Forelimb muscle (tissue), 1 donor: ENCODE measurements at regions not wholly inside any gene's neighbourhood (a gene's known extent, or its start where the extent isn't known, plus 50 kb on each side); places are given as distances from the start of the nearest gene placed in this dataset.

Source experiments
- DNase-seq: peaks from one replicate; pipeline ENCODE4 v3.0.0-alpha.2; 2013; ENCODE audit warnings: low read depth

DNA sequence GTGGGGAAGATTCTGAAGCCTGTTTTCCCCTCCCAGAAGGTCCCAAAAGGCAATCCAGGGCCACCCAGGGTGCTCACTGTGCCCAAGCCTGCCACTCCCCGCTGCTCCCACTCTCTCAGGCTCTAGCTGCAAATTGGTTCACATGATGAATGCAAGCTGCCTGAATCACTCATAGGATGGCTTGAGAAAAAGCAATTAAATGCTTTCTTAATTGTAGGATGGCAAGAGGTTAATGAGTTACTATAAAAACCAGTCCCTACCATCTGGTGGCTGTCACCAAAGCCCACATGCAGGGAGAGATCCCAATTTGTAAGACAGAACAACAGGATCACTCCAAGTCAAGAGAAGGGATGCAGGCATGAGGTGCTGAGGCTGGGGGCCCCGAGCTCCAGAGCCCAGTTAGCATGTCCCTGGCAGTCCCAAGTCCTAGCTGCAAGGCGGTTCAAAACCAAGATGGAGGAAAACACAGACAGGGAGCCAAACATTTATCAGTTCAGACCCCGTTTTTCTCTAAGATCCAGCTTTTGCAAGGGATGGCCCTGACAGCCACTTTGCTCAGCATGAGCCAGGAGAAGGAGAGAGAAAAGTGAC is 207.1 kb downstream of the UACA start:
- DNase-seq = no peak

DNA sequence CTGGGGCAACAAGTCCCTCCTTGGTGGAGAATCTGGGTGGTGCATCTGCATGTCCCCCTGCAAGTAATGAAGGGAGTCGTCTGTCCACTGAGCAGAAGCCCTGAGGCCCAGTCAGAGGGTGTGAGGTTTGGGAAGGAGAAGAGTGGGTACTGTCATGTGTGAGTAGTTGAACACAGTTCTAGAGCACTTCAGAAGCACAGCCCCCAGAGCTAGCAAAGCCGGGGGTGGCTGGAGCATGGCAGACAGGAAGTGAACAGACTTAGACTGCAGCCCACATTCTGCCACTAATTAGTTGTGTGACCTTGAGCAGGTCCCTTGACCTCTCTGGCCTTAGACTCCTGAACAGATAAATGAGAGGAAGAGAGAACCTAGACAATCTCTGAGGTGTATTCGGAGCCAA is 207.6 kb downstream of the UACA start:
- DNase-seq = no peak

DNA sequence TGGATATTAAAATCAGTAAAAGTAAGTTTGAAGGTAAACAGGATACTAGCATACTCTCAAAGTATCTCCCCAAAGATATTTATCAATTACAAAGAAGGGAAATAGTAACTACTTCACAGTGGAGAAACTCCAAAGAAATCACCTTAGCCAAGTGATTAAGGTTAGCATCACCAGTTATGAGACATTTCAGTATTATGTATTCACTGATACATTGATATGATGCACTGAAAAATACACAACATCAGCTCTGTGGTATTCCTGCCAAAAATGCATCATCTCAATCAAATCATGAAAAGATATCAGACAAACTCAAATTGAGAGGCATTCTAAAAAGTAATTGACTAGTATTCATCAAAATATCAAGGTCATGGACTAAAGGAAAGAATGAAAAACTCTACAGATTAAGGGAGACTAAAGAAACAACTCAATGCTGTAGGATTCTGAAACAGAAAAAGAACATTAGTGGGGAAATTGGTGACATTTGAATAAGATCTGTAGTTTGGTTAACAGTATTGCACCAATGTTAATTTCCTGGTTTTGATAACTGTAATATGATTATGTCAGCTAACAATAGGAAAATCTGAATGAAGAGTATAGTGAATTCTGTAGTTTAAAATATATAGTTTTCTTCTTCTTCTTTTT is 215.4 kb downstream of the UACA start:
- no peak for DNase-seq

DNA sequence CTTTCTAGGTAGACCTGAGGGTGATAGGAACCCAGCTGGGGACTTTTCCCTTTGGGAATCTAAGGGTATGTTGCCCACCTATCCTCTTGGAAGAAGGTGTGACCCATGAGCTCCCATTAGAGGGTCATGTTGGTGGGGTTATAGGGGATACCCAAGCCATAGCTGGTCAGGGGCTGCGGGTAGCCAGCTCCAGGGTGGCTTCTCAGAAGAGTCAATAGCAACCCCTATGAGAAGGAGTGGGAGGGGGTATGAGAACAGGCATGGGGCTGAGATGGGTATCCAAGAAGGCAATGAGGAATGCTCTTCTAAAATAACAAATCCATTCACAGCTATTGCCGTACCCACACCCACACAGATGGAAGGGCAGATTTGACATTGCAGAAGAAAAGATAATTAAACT is 217.8 kb downstream of the UACA start:
- no peak for DNase-seq

DNA sequence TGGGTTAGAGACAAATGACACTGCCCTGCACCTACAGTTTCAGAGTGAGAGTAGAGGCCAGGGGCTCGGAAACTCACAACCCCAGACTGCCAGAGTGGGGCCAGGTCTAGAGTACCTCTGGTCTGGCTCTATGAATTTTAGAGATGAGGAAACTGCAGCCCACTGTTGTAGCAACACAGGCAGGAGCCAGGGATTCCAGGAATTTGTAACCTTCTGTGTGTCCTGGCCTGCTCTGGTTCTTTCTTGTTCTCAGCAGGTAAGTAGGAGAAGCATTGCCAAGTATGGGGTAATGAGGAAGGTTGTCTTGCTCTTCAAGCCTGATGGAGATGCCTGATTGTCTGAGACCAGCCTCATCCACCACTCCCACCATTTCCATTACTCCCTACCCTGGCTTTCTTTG is 221.8 kb downstream of the UACA start:
- no peak for DNase-seq

DNA sequence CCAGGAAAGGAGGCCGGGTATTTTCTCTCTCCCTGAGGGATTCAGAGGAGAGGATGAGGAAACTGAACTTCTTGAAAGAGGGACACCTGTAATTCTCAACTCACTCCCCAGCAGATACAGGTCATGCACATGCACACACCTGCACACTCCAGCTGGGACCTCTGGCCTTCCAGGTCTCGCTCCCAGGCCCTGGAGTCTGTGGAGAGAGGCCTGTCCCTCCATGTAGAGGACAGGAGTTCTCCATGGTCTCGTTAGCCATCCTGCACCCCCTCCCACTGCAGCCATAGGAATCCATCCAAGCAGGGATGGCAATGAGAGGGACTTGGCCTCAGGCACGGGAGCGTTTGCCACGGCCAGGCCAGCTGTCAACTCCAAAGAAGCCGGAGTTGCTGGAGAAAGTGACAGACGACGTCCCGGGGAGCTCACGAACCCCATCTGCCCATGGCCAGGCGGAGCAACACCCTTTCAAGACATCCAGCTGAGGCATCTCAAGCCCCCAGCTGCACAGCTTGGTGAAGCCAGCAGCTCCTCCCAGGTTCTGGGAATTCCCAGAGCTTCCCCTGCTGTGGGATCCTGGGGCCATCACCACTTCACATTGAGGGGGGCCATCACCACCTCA is 223.3 kb downstream of the UACA start:
- DNase-seq = no peak

DNA sequence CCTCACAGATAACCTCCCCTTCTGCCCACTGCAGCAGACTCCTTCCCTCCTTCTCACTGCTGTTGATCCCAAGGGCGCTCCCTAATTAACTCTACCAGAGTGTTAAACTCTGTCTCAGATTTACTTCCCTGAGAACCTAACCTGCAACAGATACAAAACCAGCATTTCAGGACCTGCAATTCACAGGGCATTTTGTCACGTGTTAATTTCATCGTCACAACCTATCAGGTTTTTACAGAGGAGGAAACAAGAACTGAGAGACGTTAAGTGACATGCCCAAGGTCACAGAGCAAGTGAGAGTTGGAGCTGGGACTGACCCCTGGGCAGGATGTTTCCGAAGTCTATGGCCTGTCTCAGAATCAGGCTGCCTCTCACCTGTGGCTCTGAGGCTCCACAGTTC is 223.9 kb downstream of the UACA start:
- DNase-seq = no peak

DNA sequence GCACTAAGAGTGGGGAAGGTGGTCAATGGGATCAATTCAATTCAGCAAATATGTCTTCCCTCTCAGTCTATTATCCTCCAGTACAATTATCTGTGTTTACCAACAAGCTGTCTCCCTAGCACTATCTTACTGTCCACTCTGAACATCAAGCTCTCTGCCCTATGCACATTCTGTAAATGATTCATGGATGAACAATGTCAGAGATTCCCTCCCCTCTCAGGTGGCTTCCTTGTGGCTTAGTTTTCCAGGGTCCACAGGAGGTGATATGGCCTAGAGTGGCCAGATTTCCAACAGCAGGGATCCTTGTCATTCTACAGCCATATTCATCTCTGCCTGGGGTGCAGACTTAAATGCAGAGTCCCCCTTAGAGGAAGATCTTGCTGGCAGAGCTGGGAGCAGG is 225.1 kb downstream of the UACA start:
- no peak for DNase-seq

DNA sequence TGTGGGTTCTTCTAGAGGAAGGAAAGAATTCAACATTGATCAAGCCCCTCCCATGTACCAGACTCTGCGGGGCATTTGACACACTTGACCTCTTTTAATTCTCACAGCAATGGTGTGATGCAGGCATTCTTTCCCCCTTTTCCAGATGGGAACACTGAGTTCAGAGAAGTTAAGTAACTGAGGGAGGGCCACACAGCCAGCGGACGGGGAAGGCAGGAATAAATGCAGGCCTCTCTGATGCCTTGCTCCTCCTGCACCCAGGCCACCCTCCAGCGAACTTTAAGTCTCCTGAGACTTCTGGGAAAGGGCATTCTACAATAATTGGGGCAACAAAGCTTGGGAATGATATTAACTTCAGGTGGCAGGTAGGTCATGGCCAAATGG is 227.4 kb downstream of the UACA start:
- no peak for DNase-seq

DNA sequence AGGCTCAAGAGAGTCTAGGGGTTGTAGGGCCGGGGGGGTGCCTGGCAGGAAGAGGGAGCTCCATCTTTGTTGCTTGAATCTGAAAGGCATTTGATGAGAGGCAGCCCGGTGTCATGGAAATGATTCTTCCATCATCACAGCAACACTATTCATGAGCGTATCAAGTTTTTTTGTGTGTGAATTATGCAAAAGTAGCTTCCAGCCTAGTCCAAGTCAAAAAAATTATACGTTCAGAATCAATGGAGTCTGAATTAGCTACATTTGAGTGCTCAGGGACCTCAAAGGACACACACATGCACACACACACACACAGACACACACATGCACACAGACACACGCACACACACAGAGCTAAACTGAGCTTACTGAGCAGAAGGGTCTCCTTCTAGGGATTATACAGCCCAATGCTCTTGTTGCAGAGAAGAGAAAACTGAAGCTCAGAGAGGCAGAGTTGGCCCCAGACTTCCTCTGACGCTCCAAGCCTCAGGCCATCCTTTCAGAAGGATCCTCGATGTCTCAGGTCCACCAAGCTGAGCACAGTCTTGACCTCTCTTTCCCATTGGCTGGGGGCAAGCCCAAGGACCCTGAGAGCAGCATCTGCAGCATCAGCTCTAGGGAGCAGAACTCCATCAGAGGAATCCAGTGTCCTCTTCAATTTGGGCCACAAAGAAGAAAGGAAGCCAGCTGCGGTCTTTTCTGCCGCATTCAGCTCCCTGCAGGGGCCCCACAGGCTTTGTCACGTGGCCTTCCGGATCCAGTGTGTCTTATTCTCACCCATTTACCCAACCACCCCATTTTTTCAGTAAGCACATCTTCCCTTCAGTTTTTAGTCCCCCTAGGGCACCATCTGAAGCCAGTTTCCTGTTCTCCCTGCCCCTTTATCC is 228.0 kb downstream of the UACA start:
- DNase-seq = no peak

DNA sequence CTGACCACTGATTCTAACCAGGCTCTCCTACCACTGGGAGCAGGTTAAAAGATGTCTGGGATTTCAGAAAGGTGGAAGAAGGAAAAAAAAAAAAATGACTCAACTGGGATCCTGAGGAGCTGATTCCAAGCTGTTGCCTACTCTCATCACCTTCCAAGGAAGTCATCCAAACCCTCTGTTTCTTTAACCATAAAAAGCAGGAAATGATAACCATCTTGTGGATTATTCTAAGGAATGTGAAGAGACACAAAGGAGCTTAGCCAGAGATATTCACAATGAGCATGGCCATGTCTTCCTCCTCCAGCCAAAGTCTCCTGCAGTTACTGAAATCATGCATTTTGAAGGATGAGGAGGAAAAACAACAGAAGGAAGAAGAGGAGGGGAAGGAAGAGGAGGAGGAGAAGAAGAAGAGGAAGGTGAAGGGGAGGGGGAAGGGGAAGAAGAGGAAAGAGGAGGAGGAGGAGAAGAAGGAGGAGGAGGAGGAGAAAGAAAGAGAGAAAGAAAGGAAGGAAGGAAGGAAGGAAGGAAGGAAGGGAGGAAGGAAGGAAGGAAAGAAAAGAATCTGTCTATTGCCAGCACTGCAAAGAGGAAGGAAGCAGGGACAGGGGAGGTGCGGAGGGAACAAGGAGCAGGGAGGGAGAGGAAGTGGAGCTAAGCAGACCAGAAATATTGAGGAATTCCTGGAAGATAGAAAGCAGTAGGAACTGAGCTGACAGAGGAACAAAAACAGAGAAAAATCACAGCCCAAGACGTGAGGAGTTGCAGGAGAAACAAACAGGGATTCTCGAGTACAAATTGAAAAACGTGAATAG is 229.2 kb downstream of the UACA start:
- DNase-seq = no peak

DNA sequence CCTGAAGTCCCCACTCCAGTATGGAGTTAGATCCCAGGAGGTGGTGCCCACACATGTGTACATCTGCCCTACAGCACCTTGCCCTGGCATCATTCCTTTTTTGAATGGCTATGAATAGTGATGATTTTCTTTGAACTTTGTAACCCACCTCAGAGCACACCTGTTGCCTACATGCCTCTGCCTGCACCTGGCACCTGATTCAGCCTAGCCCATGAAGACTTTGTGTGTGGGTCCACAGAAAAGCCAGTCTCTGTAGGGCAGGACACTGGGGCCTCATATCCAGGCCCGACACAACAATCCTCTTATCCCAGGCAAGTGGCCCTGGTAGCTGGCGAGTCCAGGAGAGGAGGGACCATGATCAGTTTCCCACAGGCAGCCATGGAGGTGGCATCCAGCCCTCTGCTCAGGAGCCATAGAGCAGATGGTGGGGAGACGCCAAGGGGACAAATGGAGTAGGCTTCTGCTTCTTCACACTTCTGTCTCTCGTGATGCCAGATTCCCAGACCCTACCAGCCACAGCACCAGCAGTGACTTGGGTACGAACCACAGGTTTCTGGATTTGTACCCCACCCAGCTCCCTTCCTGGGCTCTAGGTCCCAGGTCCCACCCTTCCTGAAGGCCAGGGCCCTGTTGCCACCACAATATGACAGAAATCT is 230.7 kb downstream of the UACA start:
- no peak for DNase-seq

DNA sequence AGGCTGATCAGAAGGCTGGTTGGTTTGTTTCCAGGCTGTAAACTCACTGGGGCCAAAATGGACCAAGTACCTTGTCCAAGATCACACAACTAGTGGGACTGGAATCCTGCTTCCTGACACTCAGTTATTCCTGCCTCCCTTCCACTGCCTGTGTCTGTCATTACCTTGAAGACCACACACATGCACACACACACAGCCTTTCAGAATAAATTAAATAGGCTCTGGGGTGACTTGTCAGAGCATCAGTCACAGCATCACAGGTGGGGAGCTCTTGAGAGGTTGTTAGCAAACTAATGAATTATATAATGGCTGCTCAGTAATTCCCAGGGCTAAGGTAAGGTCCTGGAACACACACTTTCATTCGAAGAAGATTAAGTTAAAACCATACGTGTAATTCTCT is 231.8 kb downstream of the UACA start:
- DNase-seq = no peak

DNA sequence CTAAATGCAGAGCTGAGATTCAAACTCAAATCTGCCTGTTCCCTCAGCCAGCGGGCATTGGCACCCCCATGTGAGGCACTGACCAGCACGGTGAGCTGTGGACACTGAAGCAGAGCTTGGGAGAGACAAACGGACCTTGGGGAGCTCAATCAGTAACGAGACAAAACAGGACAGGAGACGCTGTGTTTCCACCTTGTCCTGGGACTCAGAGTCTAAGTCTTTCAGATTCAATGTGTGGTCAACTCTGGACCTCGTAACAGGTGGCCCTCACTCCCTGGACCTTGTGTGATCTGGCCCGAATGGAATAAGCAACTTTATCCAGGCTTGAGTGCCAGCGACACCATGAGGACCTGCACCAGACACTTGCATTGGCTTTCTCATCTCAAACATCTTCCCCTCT is 232.5 kb downstream of the UACA start:
- no peak for DNase-seq

DNA sequence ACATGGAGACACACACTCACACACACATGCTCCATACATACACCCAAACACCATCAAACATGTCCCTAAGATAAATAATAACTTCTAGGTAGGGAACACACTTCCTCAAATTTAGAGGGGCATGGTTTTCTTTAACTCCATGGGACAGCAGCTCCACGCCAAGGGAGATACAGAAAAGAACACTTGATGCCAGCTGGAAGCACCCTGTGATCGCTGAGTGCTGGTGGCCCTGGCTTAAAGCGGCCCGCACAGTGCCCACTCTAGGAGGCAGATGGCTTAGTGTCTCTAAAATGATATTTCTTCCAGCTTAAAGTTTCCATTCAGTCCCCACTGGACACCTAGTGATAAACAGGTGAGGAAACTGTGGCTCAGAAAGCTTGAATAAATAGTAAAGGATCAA is 232.9 kb downstream of the UACA start:
- DNase-seq = no peak

DNA sequence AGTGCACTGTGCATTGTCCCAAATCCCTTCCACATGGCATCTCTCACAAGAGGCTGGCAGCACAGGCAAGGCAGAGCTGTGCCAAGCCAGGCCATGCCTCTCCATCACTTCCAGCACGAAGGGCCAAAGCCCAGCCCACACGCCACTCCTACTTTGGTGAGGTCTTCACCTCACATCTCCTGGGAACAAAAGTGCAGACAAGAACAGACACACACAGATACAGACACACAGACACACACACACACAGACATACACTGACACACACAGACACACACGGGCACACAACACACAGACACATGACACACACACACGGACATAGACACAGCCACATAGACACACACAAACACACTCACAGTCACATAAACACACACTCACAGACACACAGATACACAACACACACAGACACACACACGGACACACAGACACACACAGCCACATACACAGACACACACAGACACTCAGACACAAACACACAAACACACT is 233.3 kb downstream of the UACA start:
- no peak for DNase-seq

DNA sequence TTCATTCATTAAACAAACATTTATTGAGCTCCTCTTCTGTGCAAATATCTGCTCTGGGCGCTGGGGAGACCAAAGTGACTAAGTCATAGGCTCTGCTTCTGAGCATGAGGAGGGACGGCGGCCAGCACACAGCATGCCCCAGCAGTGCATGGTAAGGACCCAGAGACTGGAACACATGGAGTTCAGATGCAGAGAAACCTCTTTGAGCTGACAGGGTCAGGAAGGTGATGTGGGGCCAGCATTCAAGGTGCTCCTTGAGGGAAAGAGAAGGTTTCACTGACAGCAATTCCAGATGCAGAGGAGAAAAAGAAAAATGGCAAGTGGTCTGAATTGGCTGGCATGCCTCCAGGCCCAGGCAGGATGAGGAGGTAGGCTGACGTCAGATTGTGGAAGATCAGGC is 234.5 kb downstream of the UACA start:
- no peak for DNase-seq

DNA sequence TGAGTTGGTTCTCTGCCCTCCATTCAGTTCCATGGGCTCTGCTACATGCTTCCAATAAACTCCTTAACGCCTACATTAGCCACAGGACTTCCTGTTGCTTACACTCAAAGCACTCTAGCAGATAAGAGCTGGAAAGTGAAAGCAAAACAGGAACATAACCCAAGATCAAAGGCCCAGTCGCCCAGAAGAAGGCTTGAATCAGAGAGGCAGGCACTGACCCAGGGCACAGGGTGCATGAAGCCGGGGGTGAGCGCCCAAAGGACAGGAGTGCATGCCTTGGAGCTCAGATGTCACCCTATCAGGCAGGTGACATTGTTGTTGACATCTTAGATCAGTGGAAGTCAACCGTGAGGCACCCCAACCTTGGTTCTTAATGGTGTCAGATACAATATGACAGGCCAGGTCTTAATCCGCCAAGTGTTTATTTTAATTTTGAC is 235.1 kb downstream of the UACA start:
- no peak for DNase-seq

DNA sequence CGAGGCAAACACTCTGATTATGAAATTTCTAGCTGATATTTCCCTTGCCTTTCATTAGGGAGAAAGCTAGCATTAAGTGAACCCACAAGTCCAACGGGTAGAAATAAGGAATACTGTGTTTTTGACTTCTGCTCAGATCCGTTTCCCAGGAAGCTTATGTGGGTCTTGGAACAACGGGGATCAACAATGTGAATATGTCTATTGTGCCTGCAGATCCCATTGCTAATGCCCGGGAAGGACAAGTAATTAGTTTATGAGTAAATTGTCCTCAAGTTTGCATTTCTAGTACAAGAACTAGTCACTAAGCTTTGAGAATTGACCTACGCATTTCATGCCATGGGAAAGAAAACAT is 236.4 kb downstream of the UACA start:
- DNase-seq = no peak

DNA sequence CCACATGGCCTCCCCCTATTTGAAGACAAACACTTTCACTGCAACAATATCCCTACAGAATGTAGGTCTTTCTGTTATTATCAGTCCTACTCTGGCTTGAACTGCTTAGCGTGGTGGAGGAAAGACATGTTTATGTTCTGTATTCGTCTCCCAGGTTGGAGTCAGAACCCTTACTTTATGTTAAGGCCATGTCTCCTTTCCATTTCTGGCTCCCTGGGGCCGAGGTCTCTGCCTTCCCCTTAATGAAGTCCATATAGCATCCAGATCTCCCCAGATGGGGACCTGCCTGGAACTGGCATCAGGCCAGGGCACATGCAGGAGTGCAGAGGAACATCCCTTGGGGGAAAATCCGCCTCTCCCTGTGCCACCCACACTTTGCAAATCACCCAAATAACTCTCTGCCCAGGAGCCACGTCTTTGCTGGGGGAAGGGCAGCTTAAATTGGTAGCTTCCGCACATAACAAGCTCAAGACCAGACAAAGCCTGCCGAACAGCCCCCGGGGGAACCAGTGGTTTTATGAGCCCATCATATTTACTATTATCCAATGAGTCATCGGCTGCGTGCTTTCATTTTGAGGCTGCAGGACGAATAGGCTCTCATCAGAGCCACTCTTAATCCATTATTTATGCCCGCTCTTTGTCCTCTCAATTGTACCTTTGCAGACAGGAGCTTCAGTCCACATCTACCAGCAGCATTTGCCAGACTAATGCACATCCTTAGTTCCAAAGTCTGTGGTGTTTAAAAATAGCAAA is 237.0 kb downstream of the UACA start:
- no peak for DNase-seq
